ENCODE measurements at regions not wholly inside any gene's neighbourhood (a gene's known extent, or its start where the extent isn't known, plus 50 kb on each side); places are given as distances from the start of the nearest gene placed in this dataset.
"Not testable (repeated sequence)": the region's sequence is repeated elsewhere in the genome, so short reads cannot be mapped to it uniquely, and the experiment has no call there.

GRCh38 chr17:52597452-52598215, 439.1 kb upstream of the CA10 start:
- H3K4me2 ChIP-seq; H3K9ac ChIP-seq; H2AFZ ChIP-seq (ENCODE audit: low read depth); H3K27me3 ChIP-seq (ENCODE audit: insufficient read depth); H3F3A ChIP-seq (replicated peaks; ENCODE audit: insufficient read depth); H3K36me3 ChIP-seq (replicated peaks in 1 of 2; ENCODE audit: control insufficient read depth in 1 of 2, insufficient read depth in 2 of 2, low read length in 1 of 2); H3K4me3 ChIP-seq (ENCODE audit: low read depth in 2 of 2, low read length in 1 of 2); H3K9me3 ChIP-seq; H4K20me1 ChIP-seq (ENCODE audit: insufficient read depth); DNase-seq; POLR2A ChIA-PET; H3K79me2 ChIP-seq (ENCODE audit: insufficient read depth); H3K4me1 ChIP-seq (ENCODE audit: control insufficient read depth in 1 of 2, insufficient read depth in 2 of 2, low read depth in 1 of 2, low read length in 1 of 2); H3K27ac ChIP-seq (ENCODE audit: low read depth in 2 of 2, low read length in 1 of 2); H3K9me2 ChIP-seq: not testable (repeated sequence)
- 30% methylated on average over 10 of the region's 11 CpGs for WGBS (ENCODE audit: low lambda C conversion rate)
- CTCF ChIA-PET = interaction anchor here (1.2 to 1.3 kb wide), 3 partner anchors 10 to 73 kb away, joined by 3 read pairs; no protein-coding TSS in a partner anchor
- TF ChIP-seq RAD21 (IDR thresholded peaks at IDR 0.05; ENCODE audit: low read length) = peak; percentile 39; the same call in 1 of the 2 replicates

DNA sequence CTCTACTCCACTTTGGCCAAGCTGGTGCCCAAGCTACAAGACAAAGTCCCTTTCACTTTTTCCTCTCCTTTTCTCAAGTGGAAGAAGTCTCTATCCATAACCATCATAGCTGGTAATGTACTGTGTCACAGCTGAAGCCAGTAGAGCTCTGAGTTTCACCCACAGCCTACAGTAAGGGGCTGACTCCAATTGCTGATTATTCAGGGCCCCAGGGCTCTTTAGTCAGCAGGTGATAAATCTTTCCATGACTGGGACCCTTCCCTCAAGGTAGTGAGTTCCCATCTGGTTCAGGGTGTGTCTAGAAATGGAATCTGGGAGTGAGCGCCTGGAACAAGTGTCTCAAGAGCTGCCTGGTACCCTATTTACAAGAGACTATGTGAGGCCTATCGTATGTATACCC, 436.0 kb upstream of the CA10 start:
- H3K4me3 ChIP-seq (ENCODE audit: low read depth in 2 of 2, low read length in 1 of 2) = no peak overlapping the region
- POLR2A ChIA-PET = no interaction called here

GRCh38 chr17:52546990-52547389, 388.5 kb upstream of the CA10 start:
- no peak overlapping the region for H2AFZ ChIP-seq (ENCODE audit: low read depth)
- no peak for TF ChIP-seq GATA2 (CRISPR knock-in tag; IDR thresholded peaks at IDR 0.05)
- TF ChIP-seq NRF1 (IDR thresholded peaks at IDR 0.05; ENCODE audit: low read depth, low read length) = no peak
- TF ChIP-seq GABPA (IDR thresholded peaks at IDR 0.05; ENCODE audit: low read depth) = no peak
- no peak for TF ChIP-seq RFX5 (IDR thresholded peaks at IDR 0.05; ENCODE audit: low read length)
- TF ChIP-seq, protein P1, sequence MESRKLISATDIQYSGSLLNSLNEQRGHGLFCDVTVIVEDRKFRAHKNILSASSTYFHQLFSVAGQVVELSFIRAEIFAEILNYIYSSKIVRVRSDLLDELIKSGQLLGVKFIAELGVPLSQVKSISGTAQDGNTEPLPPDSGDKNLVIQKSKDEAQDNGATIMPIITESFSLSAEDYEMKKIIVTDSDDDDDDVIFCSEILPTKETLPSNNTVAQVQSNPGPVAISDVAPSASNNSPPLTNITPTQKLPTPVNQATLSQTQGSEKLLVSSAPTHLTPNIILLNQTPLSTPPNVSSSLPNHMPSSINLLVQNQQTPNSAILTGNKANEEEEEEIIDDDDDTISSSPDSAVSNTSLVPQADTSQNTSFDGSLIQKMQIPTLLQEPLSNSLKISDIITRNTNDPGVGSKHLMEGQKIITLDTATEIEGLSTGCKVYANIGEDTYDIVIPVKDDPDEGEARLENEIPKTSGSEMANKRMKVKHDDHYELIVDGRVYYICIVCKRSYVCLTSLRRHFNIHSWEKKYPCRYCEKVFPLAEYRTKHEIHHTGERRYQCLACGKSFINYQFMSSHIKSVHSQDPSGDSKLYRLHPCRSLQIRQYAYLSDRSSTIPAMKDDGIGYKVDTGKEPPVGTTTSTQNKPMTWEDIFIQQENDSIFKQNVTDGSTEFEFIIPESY (IDR thresholded peaks at IDR 0.05; ENCODE audit: borderline replicate concordance, low read depth) = no peak
- TF ChIP-seq SIN3A (IDR thresholded peaks at IDR 0.05; ENCODE audit: borderline replicate concordance, low read depth, low read length) = no peak
- ChIA-PET CTCF (interaction anchor here (1.0 kb wide), 2 partner anchors 10 to 19 kb away, joined by 3 to 4 read pairs; no protein-coding TSS in a partner anchor), POLR2A (no interaction called here)
- H3K4me1 ChIP-seq (ENCODE audit: control insufficient read depth in 1 of 2, insufficient read depth in 2 of 2, low read depth in 1 of 2, low read length in 1 of 2) = no peaks in the 10 kb centered on the region
- H3K27me3 ChIP-seq (ENCODE audit: insufficient read depth) = no peaks in the 10 kb centered on the region
- no peak for DNase-seq
- H3K4me3 ChIP-seq (ENCODE audit: low read depth in 2 of 2, low read length in 1 of 2) = no peak overlapping the region
- H3K79me2 ChIP-seq (ENCODE audit: insufficient read depth) = no peaks in the 10 kb centered on the region
- no peaks in the 10 kb centered on the region for H4K20me1 ChIP-seq (ENCODE audit: insufficient read depth)
- H3F3A ChIP-seq (replicated peaks; ENCODE audit: insufficient read depth) = no peaks in the 10 kb centered on the region
- H3K9ac ChIP-seq = no peak overlapping the region
- no peaks in the 10 kb centered on the region for H3K9me3 ChIP-seq
- no peak overlapping the region for H3K4me2 ChIP-seq
- 10% methylated on average over 1 of the region's 1 CpG for WGBS (ENCODE audit: low lambda C conversion rate)
- no peak overlapping the region for H3K27ac ChIP-seq (ENCODE audit: low read depth in 2 of 2, low read length in 1 of 2)
- H3K36me3 ChIP-seq (replicated peaks in 1 of 2; ENCODE audit: control insufficient read depth in 1 of 2, insufficient read depth in 2 of 2, low read length in 1 of 2) = no peaks in the 10 kb centered on the region
- H3K9me2 ChIP-seq = no peaks in the 10 kb centered on the region

More for the DNA sequence above, 436.0 kb upstream of the CA10 start:
- H3K9me3 ChIP-seq = no peaks in the 10 kb centered on the region
- peaks cover 2% of the 10 kb centered on the region; the same call in 1 of the 2 replicates for H3K9me2 ChIP-seq
- H3K4me1 ChIP-seq (ENCODE audit: control insufficient read depth in 1 of 2, insufficient read depth in 2 of 2, low read depth in 1 of 2, low read length in 1 of 2) = no peaks in the 10 kb centered on the region
- no peak for DNase-seq
- no peaks in the 10 kb centered on the region for H4K20me1 ChIP-seq (ENCODE audit: insufficient read depth)
- CTCF ChIA-PET = no interaction called here
- H2AFZ ChIP-seq (ENCODE audit: low read depth) = no peak overlapping the region
- no peaks in the 10 kb centered on the region for H3K79me2 ChIP-seq (ENCODE audit: insufficient read depth)
- no peak overlapping the region for H3K9ac ChIP-seq
- H3K36me3 ChIP-seq (replicated peaks in 1 of 2; ENCODE audit: control insufficient read depth in 1 of 2, insufficient read depth in 2 of 2, low read length in 1 of 2) = no peaks in the 10 kb centered on the region
- WGBS (ENCODE audit: low lambda C conversion rate) = 13% methylated on average over 2 of the region's 2 CpGs
- no peaks in the 10 kb centered on the region for H3F3A ChIP-seq (replicated peaks; ENCODE audit: insufficient read depth)
- H3K27me3 ChIP-seq (ENCODE audit: insufficient read depth) = no peaks in the 10 kb centered on the region
- H3K4me2 ChIP-seq = no peak overlapping the region
- H3K27ac ChIP-seq (ENCODE audit: low read depth in 2 of 2, low read length in 1 of 2) = no peak overlapping the region
- TF ChIP-seq FOSL2 (IDR thresholded peaks at IDR 0.05; ENCODE audit: borderline replicate concordance, low read depth) = no peak
